ENCODE measurements at regions not wholly inside any gene's neighbourhood (a gene's known extent, or its start where the extent isn't known, plus 50 kb on each side); places are given as distances from the start of the nearest gene placed in this dataset.

DNA sequence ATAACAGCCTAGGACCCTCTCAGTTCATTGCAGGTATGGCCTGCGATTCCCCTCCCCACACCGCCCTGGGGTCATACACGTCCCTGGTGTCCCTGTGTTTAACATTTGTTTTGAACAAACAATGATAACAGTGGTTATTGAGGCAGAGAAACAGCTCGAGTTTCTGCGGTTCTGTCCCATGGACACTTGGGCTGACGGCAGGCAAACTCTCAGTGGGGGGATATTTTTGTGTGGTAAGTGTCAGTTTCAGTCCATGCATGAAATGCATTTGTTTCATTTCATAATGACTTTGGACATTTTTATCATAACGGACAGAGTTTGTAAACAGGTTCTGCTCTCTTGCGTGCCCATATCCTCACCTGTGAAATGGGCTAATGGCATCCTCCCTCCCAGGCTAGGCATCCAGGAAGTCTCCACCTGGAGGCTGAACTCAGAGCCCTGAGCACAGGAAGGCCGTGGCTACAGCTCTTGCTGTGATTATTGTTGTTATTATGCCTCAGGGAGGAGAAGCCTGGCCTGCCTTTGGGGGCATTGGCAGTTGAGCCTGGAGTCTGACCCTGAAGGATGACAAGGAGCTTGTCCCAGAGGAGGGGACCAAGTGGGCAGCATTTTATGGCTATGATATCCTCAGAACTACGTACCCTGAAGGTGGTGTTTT is 190.9 kb downstream of the GADD45G start:
- WGBS, 2 donors, result 82 to 83% methylated on average over 10 of the region's 10 CpGs
- H3K36me3 ChIP-seq, result no peaks in the 10 kb centered on the region
- no peaks in the 10 kb centered on the region for H3K27me3 ChIP-seq
- DNase-seq (no peak), ATAC-seq (ENCODE audit: low FRiP score in 2 of 2) (no peak)
- no peak overlapping the region for H3K4me3 ChIP-seq
- H3K4me1 ChIP-seq, result peaks cover 0 to 5% (median 1%) of the 10 kb centered on the region in 4 donors
- no peak overlapping the region for H3K27ac ChIP-seq
- TF ChIP-seq, protein P1, sequence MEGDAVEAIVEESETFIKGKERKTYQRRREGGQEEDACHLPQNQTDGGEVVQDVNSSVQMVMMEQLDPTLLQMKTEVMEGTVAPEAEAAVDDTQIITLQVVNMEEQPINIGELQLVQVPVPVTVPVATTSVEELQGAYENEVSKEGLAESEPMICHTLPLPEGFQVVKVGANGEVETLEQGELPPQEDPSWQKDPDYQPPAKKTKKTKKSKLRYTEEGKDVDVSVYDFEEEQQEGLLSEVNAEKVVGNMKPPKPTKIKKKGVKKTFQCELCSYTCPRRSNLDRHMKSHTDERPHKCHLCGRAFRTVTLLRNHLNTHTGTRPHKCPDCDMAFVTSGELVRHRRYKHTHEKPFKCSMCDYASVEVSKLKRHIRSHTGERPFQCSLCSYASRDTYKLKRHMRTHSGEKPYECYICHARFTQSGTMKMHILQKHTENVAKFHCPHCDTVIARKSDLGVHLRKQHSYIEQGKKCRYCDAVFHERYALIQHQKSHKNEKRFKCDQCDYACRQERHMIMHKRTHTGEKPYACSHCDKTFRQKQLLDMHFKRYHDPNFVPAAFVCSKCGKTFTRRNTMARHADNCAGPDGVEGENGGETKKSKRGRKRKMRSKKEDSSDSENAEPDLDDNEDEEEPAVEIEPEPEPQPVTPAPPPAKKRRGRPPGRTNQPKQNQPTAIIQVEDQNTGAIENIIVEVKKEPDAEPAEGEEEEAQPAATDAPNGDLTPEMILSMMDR (IDR thresholded peaks at IDR 0.05), result no peak
- TF ChIP-seq POLR2A (IDR thresholded peaks at IDR 0.05), result no peak
- TF ChIP-seq EP300 (IDR thresholded peaks at IDR 0.05), result no peak
- no peak for TF ChIP-seq POLR2AphosphoS5 (IDR thresholded peaks at IDR 0.05)
- H3K9me3 ChIP-seq, result no peaks in the 10 kb centered on the region

DNA sequence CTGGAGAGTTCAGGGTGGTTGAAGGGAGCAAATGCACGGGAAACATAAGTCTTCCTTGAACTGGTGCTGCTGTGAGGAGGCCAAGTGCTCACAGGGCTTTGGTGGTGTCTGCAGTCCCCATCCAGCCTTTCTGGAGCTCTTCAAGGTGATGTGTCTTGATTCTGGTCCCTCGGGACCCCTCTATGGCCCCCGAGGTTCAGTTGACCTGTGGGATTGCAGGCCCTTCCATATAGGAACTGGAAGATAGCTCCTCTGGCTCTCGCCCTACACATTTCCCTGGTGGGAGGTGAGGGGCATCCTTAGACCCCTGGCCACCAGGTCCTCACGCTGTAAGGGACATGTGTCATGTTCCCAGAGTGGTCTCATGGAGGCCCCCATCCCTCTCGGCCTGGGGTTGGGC is 191.8 kb downstream of the GADD45G start:
- DNase-seq, result no peak
- Histone ChIP-seq H3K27me3 (no peaks in the 10 kb centered on the region), H3K9me3 (no peaks in the 10 kb centered on the region), H3K27ac (no peak overlapping the region), H3K4me3 (no peak overlapping the region), H3K36me3 (no peaks in the 10 kb centered on the region), H3K4me1 (peaks cover 0 to 10% (median 1%) of the 10 kb centered on the region in 4 donors)
- ATAC-seq (ENCODE audit: low FRiP score in 2 of 2), result no peak
- TF ChIP-seq, protein P1 (IDR thresholded peaks at IDR 0.05), result no peak
- TF ChIP-seq POLR2AphosphoS5 (IDR thresholded peaks at IDR 0.05) (no peak), POLR2A (IDR thresholded peaks at IDR 0.05) (no peak), EP300 (IDR thresholded peaks at IDR 0.05) (no peak)
- 77 to 91% methylated on average over 6 of the region's 6 CpGs for WGBS, 2 donors

DNA sequence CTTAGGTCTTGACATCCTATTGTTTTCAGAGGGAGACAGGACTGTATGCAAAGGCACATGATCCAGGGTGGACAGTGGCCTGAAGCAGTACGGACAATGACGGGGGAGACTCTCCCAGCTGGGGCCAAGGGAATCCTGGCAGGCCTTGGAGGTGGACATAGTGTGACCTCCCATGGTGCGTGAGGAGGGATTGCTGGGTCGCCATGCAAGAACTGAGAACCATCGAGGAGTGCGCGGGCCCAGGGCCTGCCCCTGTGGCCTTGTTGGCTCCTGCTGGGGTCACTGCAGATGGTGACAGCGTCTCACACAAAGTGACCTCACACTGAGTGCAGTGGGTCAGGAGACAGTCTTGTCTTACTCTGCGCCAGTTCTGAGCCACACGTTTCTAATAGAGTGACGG is 192.4 kb downstream of the GADD45G start:
- ATAC-seq (ENCODE audit: low FRiP score in 2 of 2) (no peak), DNase-seq (no peak)
- TF ChIP-seq POLR2A (IDR thresholded peaks at IDR 0.05) (no peak), POLR2AphosphoS5 (IDR thresholded peaks at IDR 0.05) (no peak), EP300 (IDR thresholded peaks at IDR 0.05) (no peak)
- TF ChIP-seq, protein P1 (IDR thresholded peaks at IDR 0.05), result no peak
- WGBS, 2 donors, result 91 to 95% methylated on average over 9 to 11 of the region's 11 CpGs
- Histone ChIP-seq H3K27me3 (no peaks in the 10 kb centered on the region), H3K9me3 (no peaks in the 10 kb centered on the region), H3K36me3 (no peaks in the 10 kb centered on the region), H3K27ac (no peak overlapping the region), H3K4me1 (peaks cover 0 to 10% (median 3%) of the 10 kb centered on the region in 4 donors), H3K4me3 (no peak overlapping the region)

DNA sequence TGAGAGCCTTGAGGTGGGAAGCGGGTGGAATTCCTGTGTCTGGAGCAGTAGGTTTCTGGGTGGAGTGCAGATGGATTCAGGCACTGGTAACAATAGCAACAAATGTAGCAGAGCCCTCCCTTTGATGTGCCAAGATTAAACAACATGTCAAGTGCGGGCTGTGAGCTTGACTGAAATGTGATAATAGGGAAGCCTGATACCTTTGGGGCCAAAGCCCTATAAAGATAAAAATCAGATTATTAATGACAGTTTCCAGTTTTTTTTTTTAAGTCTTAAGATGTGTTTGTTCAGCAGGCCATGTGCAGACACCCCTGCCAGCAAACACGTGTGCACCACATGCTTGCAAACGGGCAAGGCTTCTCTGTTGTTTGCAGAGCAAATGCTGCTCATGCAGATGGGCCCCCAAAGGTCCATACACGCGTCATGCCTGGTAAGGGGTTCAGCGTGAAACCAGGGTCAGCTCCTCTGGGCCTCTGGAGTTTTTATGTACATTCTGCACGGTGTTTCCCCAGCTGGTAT is 193.2 kb downstream of the GADD45G start:
- TF ChIP-seq POLR2A (IDR thresholded peaks at IDR 0.05), result no peak
- TF ChIP-seq, protein P1 (IDR thresholded peaks at IDR 0.05), result no peak
- no peak for TF ChIP-seq EP300 (IDR thresholded peaks at IDR 0.05)
- TF ChIP-seq POLR2AphosphoS5 (IDR thresholded peaks at IDR 0.05), result no peak
- Histone ChIP-seq H3K4me3 (no peak overlapping the region), H3K36me3 (no peaks in the 10 kb centered on the region), H3K27ac (no peak overlapping the region), H3K9me3 (no peaks in the 10 kb centered on the region), H3K27me3 (no peaks in the 10 kb centered on the region), H3K4me1 (peaks cover 0 to 10% (median 5%) of the 10 kb centered on the region in 4 donors)
- ATAC-seq (ENCODE audit: low FRiP score in 2 of 2) (no peak), DNase-seq (no peak)
- 71 to 74% methylated on average over 8 of the region's 8 CpGs for WGBS, 2 donors

Data from upper lobe of left lung (tissue), 6 donors.